Fibroblast of mammary gland (primary cell): ENCODE measurements at regions not wholly inside any gene's neighbourhood (a gene's known extent, or its start where the extent isn't known, plus 50 kb on each side); places are given as distances from the start of the nearest gene placed in this dataset.

Experiments
- DNase-seq: peaks from one replicate; pipeline ENCODE4 v3.0.0-alpha.2; 2010; ENCODE audit warnings: low read depth
- H3K4me3 ChIP-seq: 2 replicates; pipeline ENCODE4 v1.5.1; 2011; ENCODE audit warnings: low read depth, mild to moderate bottlenecking, low read length, moderate library complexity; ENCODE audit not compliant: control insufficient read depth
- CTCF ChIP-seq: conservative IDR thresholded peaks from 2 replicates; pipeline ENCODE4 v1.5.1; 2011; ENCODE audit warnings: low read depth, low read length, inconsistent platforms; ENCODE audit not compliant: control insufficient read depth, insufficient read depth

- DNase-seq = peak; percentile 95
- H3K4me3 ChIP-seq = no peak overlapping the region
- no peak for TF ChIP-seq CTCF
Observed at GRCh38 chr4:26020083-26020668, 106.2 kb downstream of the SMIM20 start.

GRCh38 chr4:26020881-26021280, 106.9 kb downstream of the SMIM20 start:
- H3K4me3 ChIP-seq = no peak overlapping the region
- TF ChIP-seq CTCF = no peak
- peak; percentile 80 for DNase-seq

DNA sequence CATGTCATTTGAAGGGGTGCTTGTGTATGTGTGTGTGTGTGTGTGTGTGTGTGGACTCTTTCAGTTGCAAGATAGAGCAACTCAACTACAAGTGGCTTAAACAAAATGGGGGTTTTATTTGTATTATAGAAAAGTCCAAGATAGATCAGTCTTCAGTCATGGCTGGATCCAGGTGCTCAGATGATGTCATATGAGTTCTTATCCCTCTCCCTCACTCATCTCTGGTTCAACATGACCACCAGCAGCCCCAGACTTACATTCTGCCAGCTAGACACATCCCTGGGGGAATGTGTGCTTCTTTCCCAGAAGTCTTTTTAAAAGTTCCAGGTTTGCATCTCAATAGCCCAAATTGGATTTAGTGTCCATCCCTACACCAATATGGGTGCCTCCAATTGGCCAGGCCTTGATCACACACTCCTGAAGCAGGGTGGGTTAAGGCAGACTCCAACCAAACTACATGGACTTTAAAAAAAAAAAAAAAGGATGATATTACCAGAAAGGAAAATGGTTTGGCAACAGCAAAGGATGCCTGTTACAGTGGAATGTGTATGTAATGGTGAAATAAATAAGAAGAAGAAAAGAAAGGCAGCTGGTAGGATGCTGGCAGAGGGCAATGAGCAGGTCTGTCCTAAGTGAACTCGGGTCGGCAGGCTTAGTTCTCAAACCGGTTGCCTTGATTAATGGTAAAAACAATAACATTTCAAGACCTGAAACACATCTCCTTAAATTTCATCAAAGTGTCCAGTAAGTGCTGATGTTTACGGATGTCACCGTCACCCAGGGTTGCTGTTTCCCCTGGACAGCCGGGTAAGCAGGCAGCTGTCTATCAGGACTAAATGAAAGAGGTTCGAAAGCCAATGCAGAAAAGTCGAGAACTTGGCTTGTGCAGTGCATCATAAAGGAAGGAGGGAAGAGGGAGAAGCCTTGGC, 107.7 kb downstream of the SMIM20 start:
- no peak for TF ChIP-seq CTCF

DNA sequence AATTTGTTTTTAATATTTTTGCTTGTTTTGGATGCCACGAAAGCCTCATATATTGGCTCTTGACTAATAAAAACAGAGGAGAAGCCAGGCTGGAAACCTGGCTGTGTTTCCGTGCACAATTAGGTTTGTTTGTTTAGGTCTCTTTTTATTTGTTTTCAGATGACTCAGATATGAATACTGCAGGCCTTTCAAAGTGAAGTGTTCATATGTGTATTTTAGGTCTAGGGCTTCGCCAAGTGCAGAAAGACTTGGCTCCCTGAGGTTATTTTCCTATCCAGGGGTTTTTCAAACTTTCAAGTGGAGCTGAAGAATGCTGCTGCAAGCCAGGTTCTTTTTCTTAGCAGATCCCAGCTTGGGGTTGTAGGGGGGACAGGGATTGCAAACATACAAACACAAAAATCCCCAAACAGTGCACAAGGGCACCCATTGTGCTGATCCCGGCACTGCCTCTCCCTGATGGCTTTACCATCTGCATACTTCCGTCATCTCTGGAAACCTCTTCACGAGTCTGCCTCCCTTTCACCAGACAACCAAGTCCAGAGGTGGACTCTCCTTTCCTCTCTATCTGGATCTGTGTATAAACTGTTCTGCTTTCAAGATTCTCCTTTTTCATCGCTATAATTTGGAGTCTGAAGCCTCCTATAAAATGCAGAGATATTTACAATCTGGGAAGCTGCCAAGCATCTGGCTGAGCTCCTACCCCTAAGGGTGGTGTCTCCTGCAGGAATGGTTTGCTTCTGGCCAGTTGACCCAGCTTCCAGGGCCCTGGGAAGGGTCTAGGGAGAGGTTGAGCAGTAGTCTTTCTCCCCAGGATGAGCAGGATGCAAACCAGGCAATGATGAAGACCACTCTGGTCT, 108.6 kb downstream of the SMIM20 start:
- H3K4me3 ChIP-seq = peak overlapping the region; percentile 7
- peak; percentile 93 for DNase-seq

More for the DNA sequence above, 107.7 kb downstream of the SMIM20 start:
- DNase-seq = peak; percentile 47
- peak overlapping the region; percentile 12 for H3K4me3 ChIP-seq

GRCh38 chr4:26023203-26023972, 109.4 kb downstream of the SMIM20 start:
- peak; percentile 81 for DNase-seq

More for the DNA sequence above, 108.6 kb downstream of the SMIM20 start:
- TF ChIP-seq CTCF = no peak

More at GRCh38 chr4:26023203-26023972, 109.4 kb downstream of the SMIM20 start:
- H3K4me3 ChIP-seq = no peak overlapping the region
- no peak for TF ChIP-seq CTCF
